ENCODE measurements at regions not wholly inside any gene's neighbourhood (a gene's known extent, or its start where the extent isn't known, plus 50 kb on each side); places are given as distances from the start of the nearest gene placed in this dataset.

- Histone ChIP-seq H3K4me3 (no peak overlapping the region), H3K9me3 (ENCODE audit: low read depth, low read length) (no peaks in the 10 kb centered on the region), H3K27ac (no peak overlapping the region), H3K9ac (ENCODE audit: insufficient read length) (no peak overlapping the region), H3K36me3 (ENCODE audit: insufficient read depth, low read length) (no peaks in the 10 kb centered on the region)
- TF ChIP-seq EZH2 (IDR thresholded peaks at IDR 0.05) (no peak), POLR2AphosphoS5 (IDR thresholded peaks at IDR 0.05; ENCODE audit: borderline replicate concordance, low read depth, low read length) (no peak)
- no peak for DNase-seq (ENCODE audit: low read depth, low spot score)
Observed at GRCh38 chr14:101202627-101203404, 299.3 kb upstream of the RTL1 start.

GRCh38 chr14:101206556-101206955 lies 303.0 kb upstream of the RTL1 start:
- TF ChIP-seq FOXP2 (optimal IDR thresholded peaks at IDR 0.05; ENCODE audit: control extremely low read depth, extremely low read length, insufficient read depth) (no peak), EZH2 (IDR thresholded peaks at IDR 0.05) (no peak), POLR2AphosphoS5 (IDR thresholded peaks at IDR 0.05; ENCODE audit: borderline replicate concordance, low read depth, low read length) (no peak)
- Histone ChIP-seq H3K27ac (no peak overlapping the region), H3K4me3 (no peak overlapping the region), H3K9me3 (ENCODE audit: low read depth, low read length) (no peaks in the 10 kb centered on the region), H3K9ac (ENCODE audit: insufficient read length) (no peak overlapping the region), H3K36me3 (ENCODE audit: insufficient read depth, low read length) (no peaks in the 10 kb centered on the region)
- no peak for DNase-seq (ENCODE audit: low read depth, low spot score)

GRCh38 chr14:101207041-101207440 lies 303.5 kb upstream of the RTL1 start:
- TF ChIP-seq POLR2AphosphoS5 (IDR thresholded peaks at IDR 0.05; ENCODE audit: borderline replicate concordance, low read depth, low read length) (no peak), EZH2 (IDR thresholded peaks at IDR 0.05) (no peak), FOXP2 (optimal IDR thresholded peaks at IDR 0.05; ENCODE audit: control extremely low read depth, extremely low read length, insufficient read depth) (no peak)
- no peaks in the 10 kb centered on the region for H3K9me3 ChIP-seq (ENCODE audit: low read depth, low read length)

GRCh38 chr14:101207897-101208296 lies 304.4 kb upstream of the RTL1 start:
- Histone ChIP-seq H3K4me3 (no peak overlapping the region), H3K9me3 (ENCODE audit: low read depth, low read length) (no peaks in the 10 kb centered on the region), H3K9ac (ENCODE audit: insufficient read length) (no peak overlapping the region), H3K27ac (no peak overlapping the region), H3K36me3 (ENCODE audit: insufficient read depth, low read length) (no peaks in the 10 kb centered on the region)
- no peak for DNase-seq (ENCODE audit: low read depth, low spot score)
- TF ChIP-seq FOXP2 (optimal IDR thresholded peaks at IDR 0.05; ENCODE audit: control extremely low read depth, extremely low read length, insufficient read depth) (no peak), EZH2 (IDR thresholded peaks at IDR 0.05) (no peak), POLR2AphosphoS5 (IDR thresholded peaks at IDR 0.05; ENCODE audit: borderline replicate concordance, low read depth, low read length) (no peak)

More at GRCh38 chr14:101207041-101207440, 303.5 kb upstream of the RTL1 start:
- no peak overlapping the region for H3K9ac ChIP-seq (ENCODE audit: insufficient read length)
- no peak overlapping the region for H3K27ac ChIP-seq
- DNase-seq (ENCODE audit: low read depth, low spot score), result no peak
- no peak overlapping the region for H3K4me3 ChIP-seq
- no peaks in the 10 kb centered on the region for H3K36me3 ChIP-seq (ENCODE audit: insufficient read depth, low read length)

GRCh38 chr14:101209594-101209993 lies 306.1 kb upstream of the RTL1 start:
- Histone ChIP-seq H3K36me3 (ENCODE audit: insufficient read depth, low read length) (no peaks in the 10 kb centered on the region), H3K27ac (no peak overlapping the region), H3K4me3 (no peak overlapping the region), H3K9ac (ENCODE audit: insufficient read length) (no peak overlapping the region), H3K9me3 (ENCODE audit: low read depth, low read length) (no peaks in the 10 kb centered on the region)
- DNase-seq (ENCODE audit: low read depth, low spot score), result no peak
- TF ChIP-seq FOXP2 (optimal IDR thresholded peaks at IDR 0.05; ENCODE audit: control extremely low read depth, extremely low read length, insufficient read depth) (no peak), EZH2 (IDR thresholded peaks at IDR 0.05) (no peak)

GRCh38 chr14:101215266-101215665 lies 311.7 kb upstream of the RTL1 start:
- TF ChIP-seq EZH2 (IDR thresholded peaks at IDR 0.05) (no peak), FOXP2 (optimal IDR thresholded peaks at IDR 0.05; ENCODE audit: control extremely low read depth, extremely low read length, insufficient read depth) (no peak), POLR2AphosphoS5 (IDR thresholded peaks at IDR 0.05; ENCODE audit: borderline replicate concordance, low read depth, low read length) (no peak)
- Histone ChIP-seq H3K36me3 (ENCODE audit: insufficient read depth, low read length) (no peaks in the 10 kb centered on the region), H3K4me3 (no peak overlapping the region), H3K9me3 (ENCODE audit: low read depth, low read length) (no peaks in the 10 kb centered on the region), H3K27ac (no peak overlapping the region), H3K9ac (ENCODE audit: insufficient read length) (no peak overlapping the region)
- no peak for DNase-seq (ENCODE audit: low read depth, low spot score)

- no peaks in the 10 kb centered on the region for H3K9me3 ChIP-seq (ENCODE audit: low read depth, low read length)
- H3K4me3 ChIP-seq, result no peak overlapping the region
- H3K36me3 ChIP-seq (ENCODE audit: insufficient read depth, low read length), result no peaks in the 10 kb centered on the region
- TF ChIP-seq FOXP2 (optimal IDR thresholded peaks at IDR 0.05; ENCODE audit: control extremely low read depth, extremely low read length, insufficient read depth) (no peak), EZH2 (IDR thresholded peaks at IDR 0.05) (no peak), POLR2AphosphoS5 (IDR thresholded peaks at IDR 0.05; ENCODE audit: borderline replicate concordance, low read depth, low read length) (no peak)
- no peak for DNase-seq (ENCODE audit: low read depth, low spot score)
- no peak overlapping the region for H3K27ac ChIP-seq
- H3K9ac ChIP-seq (ENCODE audit: insufficient read length), result no peak overlapping the region
Observed at GRCh38 chr14:101215927-101216326, 312.4 kb upstream of the RTL1 start.

GRCh38 chr14:101216366-101217079 lies 313.0 kb upstream of the RTL1 start:
- no peaks in the 10 kb centered on the region for H3K36me3 ChIP-seq (ENCODE audit: insufficient read depth, low read length)
- H3K27ac ChIP-seq, result no peak overlapping the region
- no peak for DNase-seq (ENCODE audit: low read depth, low spot score)
- H3K4me3 ChIP-seq, result no peak overlapping the region
- H3K9ac ChIP-seq (ENCODE audit: insufficient read length), result no peak overlapping the region
- H3K9me3 ChIP-seq (ENCODE audit: low read depth, low read length), result no peaks in the 10 kb centered on the region
- TF ChIP-seq FOXP2 (optimal IDR thresholded peaks at IDR 0.05; ENCODE audit: control extremely low read depth, extremely low read length, insufficient read depth) (no peak), EZH2 (IDR thresholded peaks at IDR 0.05) (no peak), POLR2AphosphoS5 (IDR thresholded peaks at IDR 0.05; ENCODE audit: borderline replicate concordance, low read depth, low read length) (no peak)

Data from SK-N-MC (cell line).